Adipocyte (in vitro differentiated cells): ENCODE measurements at regions not wholly inside any gene's neighbourhood (a gene's known extent, or its start where the extent isn't known, plus 50 kb on each side); places are given as distances from the start of the nearest gene placed in this dataset.

Source experiments
- DNase-seq: peaks from one replicate; pipeline ENCODE4 v3.0.0-alpha.2; 2015; ENCODE audit warnings: low read depth
- H3K27me3 ChIP-seq: replicated peaks from 2 replicates; pipeline ENCODE4 v1.7.0; 2013; ENCODE audit warnings: mild to moderate bottlenecking, low read length, moderate library complexity; ENCODE audit not compliant: control insufficient read depth, insufficient read depth
- H3K36me3 ChIP-seq: 2 replicates; pipeline ENCODE4 v1.7.0; 2013; ENCODE audit warnings: low read length, mild to moderate bottlenecking, moderate library complexity; ENCODE audit not compliant: control insufficient read depth, insufficient read depth, severe bottlenecking
- H3K4me1 ChIP-seq: 2 replicates; pipeline ENCODE4 v1.7.0; 2013; ENCODE audit warnings: mild to moderate bottlenecking, low read length, moderate library complexity; ENCODE audit not compliant: control insufficient read depth, insufficient read depth
- H3K4me3 ChIP-seq: 2 replicates; pipeline ENCODE4 v1.7.0; 2013; ENCODE audit warnings: mild to moderate bottlenecking, low read length, moderate library complexity
- H3K9ac ChIP-seq: 2 replicates; pipeline ENCODE4 v1.7.0; 2013; ENCODE audit warnings: mild to moderate bottlenecking, low read length, moderate library complexity
- H3K9me3 ChIP-seq: 2 replicates; pipeline ENCODE4 v1.7.0; 2013; ENCODE audit warnings: mild to moderate bottlenecking, low read length, moderate library complexity; ENCODE audit not compliant: control insufficient read depth

GRCh38 chr6:14747881-14748520 lies 497.9 kb upstream of the JARID2 start:
- Histone ChIP-seq H3K9me3 (no peaks in the 10 kb centered on the region), H3K9ac (no peak overlapping the region), H3K4me3 (no peak overlapping the region), H3K36me3 (no peaks in the 10 kb centered on the region), H3K27me3 (no peaks in the 10 kb centered on the region), H3K4me1 (peaks cover 13% of the 10 kb centered on the region)
- no peak for DNase-seq

- H3K4me1 ChIP-seq = peaks cover 6% of the 10 kb centered on the region
- no peaks in the 10 kb centered on the region for H3K9me3 ChIP-seq
- no peak overlapping the region for H3K4me3 ChIP-seq
- no peak for DNase-seq
- no peak overlapping the region for H3K9ac ChIP-seq
- no peaks in the 10 kb centered on the region for H3K36me3 ChIP-seq
- H3K27me3 ChIP-seq = no peaks in the 10 kb centered on the region
Measured at GRCh38 chr6:14748679-14749078, 497.2 kb upstream of the JARID2 start.

GRCh38 chr6:14750059-14750661 lies 495.7 kb upstream of the JARID2 start:
- Histone ChIP-seq H3K4me3 (no peak overlapping the region), H3K36me3 (no peaks in the 10 kb centered on the region), H3K4me1 (no peaks in the 10 kb centered on the region), H3K27me3 (no peaks in the 10 kb centered on the region), H3K9me3 (no peaks in the 10 kb centered on the region), H3K9ac (no peak overlapping the region)
- no peak for DNase-seq

- no peaks in the 10 kb centered on the region for H3K9me3 ChIP-seq
- H3K4me3 ChIP-seq = no peak overlapping the region
- DNase-seq = no peak
- H3K9ac ChIP-seq = no peak overlapping the region
- H3K27me3 ChIP-seq = no peaks in the 10 kb centered on the region
- no peaks in the 10 kb centered on the region for H3K4me1 ChIP-seq
- H3K36me3 ChIP-seq = no peaks in the 10 kb centered on the region
Measured at GRCh38 chr6:14751645-14752175, 494.2 kb upstream of the JARID2 start.

GRCh38 chr6:14754751-14755513 lies 490.9 kb upstream of the JARID2 start:
- no peaks in the 10 kb centered on the region for H3K36me3 ChIP-seq
- no peak overlapping the region for H3K4me3 ChIP-seq
- no peak for DNase-seq
- peaks cover 4% of the 10 kb centered on the region for H3K4me1 ChIP-seq
- H3K9ac ChIP-seq = no peak overlapping the region
- no peaks in the 10 kb centered on the region for H3K9me3 ChIP-seq
- no peaks in the 10 kb centered on the region for H3K27me3 ChIP-seq

GRCh38 chr6:14756340-14756739 lies 489.5 kb upstream of the JARID2 start:
- no peaks in the 10 kb centered on the region for H3K27me3 ChIP-seq

GRCh38 chr6:14757014-14757413 lies 488.9 kb upstream of the JARID2 start:
- H3K9ac ChIP-seq = no peak overlapping the region
- no peak for DNase-seq
- H3K27me3 ChIP-seq = no peaks in the 10 kb centered on the region

More at GRCh38 chr6:14756340-14756739, 489.5 kb upstream of the JARID2 start:
- Histone ChIP-seq H3K9me3 (no peaks in the 10 kb centered on the region), H3K36me3 (no peaks in the 10 kb centered on the region), H3K4me1 (peaks cover 4% of the 10 kb centered on the region), H3K9ac (no peak overlapping the region), H3K4me3 (no peak overlapping the region)
- DNase-seq = no peak

GRCh38 chr6:14757418-14757817 lies 488.5 kb upstream of the JARID2 start:
- H3K4me1 ChIP-seq = peaks cover 4% of the 10 kb centered on the region
- H3K9ac ChIP-seq = no peak overlapping the region
- H3K27me3 ChIP-seq = no peaks in the 10 kb centered on the region
- H3K36me3 ChIP-seq = no peaks in the 10 kb centered on the region
- no peak for DNase-seq
- no peaks in the 10 kb centered on the region for H3K9me3 ChIP-seq
- H3K4me3 ChIP-seq = no peak overlapping the region

More at GRCh38 chr6:14757014-14757413, 488.9 kb upstream of the JARID2 start:
- H3K4me3 ChIP-seq = no peak overlapping the region
- peaks cover 4% of the 10 kb centered on the region for H3K4me1 ChIP-seq
- H3K9me3 ChIP-seq = no peaks in the 10 kb centered on the region
- H3K36me3 ChIP-seq = no peaks in the 10 kb centered on the region

GRCh38 chr6:14758421-14759081 lies 487.3 kb upstream of the JARID2 start:
- H3K36me3 ChIP-seq = no peaks in the 10 kb centered on the region
- no peak overlapping the region for H3K9ac ChIP-seq
- no peak for DNase-seq
- H3K27me3 ChIP-seq = no peaks in the 10 kb centered on the region
- no peak overlapping the region for H3K4me3 ChIP-seq
- H3K4me1 ChIP-seq = peaks cover 4% of the 10 kb centered on the region
- no peaks in the 10 kb centered on the region for H3K9me3 ChIP-seq

- Histone ChIP-seq H3K9ac (no peak overlapping the region), H3K27me3 (no peaks in the 10 kb centered on the region), H3K36me3 (no peaks in the 10 kb centered on the region), H3K4me3 (no peak overlapping the region), H3K4me1 (peaks cover 9% of the 10 kb centered on the region), H3K9me3 (no peaks in the 10 kb centered on the region)
- no peak for DNase-seq
Measured at GRCh38 chr6:14759976-14760672, 485.7 kb upstream of the JARID2 start.
